HL-60 (cell line): ENCODE measurements at regions not wholly inside any gene's neighbourhood (a gene's known extent, or its start where the extent isn't known, plus 50 kb on each side); places are given as distances from the start of the nearest gene placed in this dataset.

ENCODE experiments used
- CTCF ChIP-seq: IDR thresholded peaks from one replicate; pipeline ENCODE4 v1.5.1; 2011; ENCODE audit warnings: low read length, control low read depth, inconsistent platforms; ENCODE audit not compliant: insufficient read depth
- GABPA ChIP-seq: IDR thresholded peaks from 2 replicates; pipeline ENCODE4 v1.6.1; 2012; ENCODE audit warnings: low read depth
- POLR2AphosphoS5 ChIP-seq: IDR thresholded peaks from 2 replicates; pipeline ENCODE4 v1.6.1; 2012; ENCODE audit warnings: low read depth
- SPI1 ChIP-seq: IDR thresholded peaks from 2 replicates; pipeline ENCODE4 v1.6.1; 2012; ENCODE audit warnings: low read depth, mild to moderate bottlenecking, borderline replicate concordance
- TF ChIP-seq, protein P1 (sequence below): IDR thresholded peaks from 2 replicates; pipeline ENCODE4 v1.6.1; 2012; ENCODE audit warnings: low read depth; ENCODE audit not compliant: insufficient replicate concordance

- TF ChIP-seq CTCF (no peak), POLR2AphosphoS5 (no peak), GABPA (no peak), SPI1 (no peak)
- TF ChIP-seq, protein P1, sequence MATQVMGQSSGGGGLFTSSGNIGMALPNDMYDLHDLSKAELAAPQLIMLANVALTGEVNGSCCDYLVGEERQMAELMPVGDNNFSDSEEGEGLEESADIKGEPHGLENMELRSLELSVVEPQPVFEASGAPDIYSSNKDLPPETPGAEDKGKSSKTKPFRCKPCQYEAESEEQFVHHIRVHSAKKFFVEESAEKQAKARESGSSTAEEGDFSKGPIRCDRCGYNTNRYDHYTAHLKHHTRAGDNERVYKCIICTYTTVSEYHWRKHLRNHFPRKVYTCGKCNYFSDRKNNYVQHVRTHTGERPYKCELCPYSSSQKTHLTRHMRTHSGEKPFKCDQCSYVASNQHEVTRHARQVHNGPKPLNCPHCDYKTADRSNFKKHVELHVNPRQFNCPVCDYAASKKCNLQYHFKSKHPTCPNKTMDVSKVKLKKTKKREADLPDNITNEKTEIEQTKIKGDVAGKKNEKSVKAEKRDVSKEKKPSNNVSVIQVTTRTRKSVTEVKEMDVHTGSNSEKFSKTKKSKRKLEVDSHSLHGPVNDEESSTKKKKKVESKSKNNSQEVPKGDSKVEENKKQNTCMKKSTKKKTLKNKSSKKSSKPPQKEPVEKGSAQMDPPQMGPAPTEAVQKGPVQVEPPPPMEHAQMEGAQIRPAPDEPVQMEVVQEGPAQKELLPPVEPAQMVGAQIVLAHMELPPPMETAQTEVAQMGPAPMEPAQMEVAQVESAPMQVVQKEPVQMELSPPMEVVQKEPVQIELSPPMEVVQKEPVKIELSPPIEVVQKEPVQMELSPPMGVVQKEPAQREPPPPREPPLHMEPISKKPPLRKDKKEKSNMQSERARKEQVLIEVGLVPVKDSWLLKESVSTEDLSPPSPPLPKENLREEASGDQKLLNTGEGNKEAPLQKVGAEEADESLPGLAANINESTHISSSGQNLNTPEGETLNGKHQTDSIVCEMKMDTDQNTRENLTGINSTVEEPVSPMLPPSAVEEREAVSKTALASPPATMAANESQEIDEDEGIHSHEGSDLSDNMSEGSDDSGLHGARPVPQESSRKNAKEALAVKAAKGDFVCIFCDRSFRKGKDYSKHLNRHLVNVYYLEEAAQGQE: no peak
Measured at GRCh38 chr12:16726879-16727278, 120.9 kb upstream of the LMO3 start.
